ENCODE measurements at regions not wholly inside any gene's neighbourhood (a gene's known extent, or its start where the extent isn't known, plus 50 kb on each side); places are given as distances from the start of the nearest gene placed in this dataset.

GRCh38 chr12:87836190-87836589, 193.0 kb downstream of the C12orf50 start:
- DNase-seq, result no peak

- no peak for DNase-seq
These were observed 200.7 kb downstream of the C12orf50 start for GRCh38 chr12:87828382-87828973.

GRCh38 chr12:87827638-87828264, 201.4 kb downstream of the C12orf50 start:
- DNase-seq, result no peak

- no peak for DNase-seq
These were observed 206.3 kb downstream of the C12orf50 start for GRCh38 chr12:87822923-87823322.

GRCh38 chr12:87820524-87821202, 208.5 kb downstream of the C12orf50 start:
- DNase-seq, result no peak

GRCh38 chr12:87818441-87818840, 210.8 kb downstream of the C12orf50 start:
- DNase-seq, result no peak

- DNase-seq, result peak; percentile 53
These were observed 213.2 kb downstream of the C12orf50 start for GRCh38 chr12:87815771-87816585.

DNA sequence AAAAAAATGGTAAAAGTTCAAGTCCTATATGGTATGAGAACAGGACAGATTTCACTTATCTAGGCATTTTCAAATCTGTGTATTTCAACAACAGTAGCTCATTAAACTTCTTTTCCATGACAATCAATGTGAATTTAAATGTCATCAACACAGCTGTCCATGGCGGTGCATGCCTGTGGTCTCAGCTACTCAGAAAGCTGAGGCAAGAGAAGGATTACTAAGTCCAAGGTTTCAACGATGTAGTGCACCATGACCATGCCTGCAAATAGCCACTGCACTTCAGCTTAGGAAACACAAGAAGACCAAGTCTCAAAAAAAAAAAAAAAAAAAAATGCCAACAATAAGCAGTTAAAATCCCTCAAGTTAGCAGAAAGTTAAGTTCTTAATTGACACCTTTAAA, 214.6 kb downstream of the C12orf50 start:
- DNase-seq, result no peak

DNA sequence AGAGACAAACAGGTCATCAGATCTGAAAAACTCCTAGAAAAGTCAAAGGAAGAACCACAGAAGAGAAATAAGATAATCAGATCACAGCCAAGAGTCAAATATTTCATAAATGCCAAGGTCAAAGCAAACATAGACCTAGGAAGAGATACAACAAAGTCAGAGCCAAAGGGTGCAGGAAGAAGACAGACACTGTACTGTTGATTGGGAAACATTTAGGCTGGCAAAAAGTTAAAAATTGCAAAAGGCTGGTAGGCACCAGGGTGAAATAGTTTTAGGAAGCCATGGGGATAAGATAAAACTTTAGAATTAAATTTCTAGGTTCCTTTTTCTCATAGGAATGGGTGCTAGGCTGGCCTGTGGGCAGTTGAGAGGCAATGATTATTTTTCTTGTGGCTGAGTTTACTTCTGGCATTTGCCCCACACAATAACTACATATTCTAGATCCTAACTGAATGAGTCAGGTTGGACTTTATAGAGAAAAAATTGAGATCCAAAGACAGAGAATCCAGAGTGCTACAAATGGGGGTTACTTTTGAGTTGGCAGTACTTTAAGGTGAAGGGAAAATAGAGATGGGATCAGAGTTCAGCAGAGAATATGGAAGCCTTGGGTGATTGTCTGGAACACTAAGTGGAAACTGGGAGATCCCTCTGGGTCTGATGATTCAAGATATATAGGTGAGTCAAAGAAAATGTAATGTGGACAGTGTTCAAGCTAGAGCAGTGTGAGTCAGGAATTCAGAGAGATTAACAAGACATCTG, 215.5 kb downstream of the C12orf50 start:
- DNase-seq, result no peak

- DNase-seq, result no peak
These were observed 216.5 kb downstream of the C12orf50 start for GRCh38 chr12:87812681-87813080.

GRCh38 chr12:87812030-87812429, 217.2 kb downstream of the C12orf50 start:
- no peak for DNase-seq

- DNase-seq, result no peak
These were observed 219.3 kb downstream of the C12orf50 start for GRCh38 chr12:87809916-87810315.

GRCh38 chr12:87807086-87807485, 222.1 kb downstream of the C12orf50 start:
- peak; percentile 11 for DNase-seq

- no peak for DNase-seq
These were observed 222.9 kb downstream of the C12orf50 start for GRCh38 chr12:87806310-87806709.

GRCh38 chr12:87804386-87804785, 224.8 kb downstream of the C12orf50 start:
- DNase-seq, result peak; percentile 83

- no peak for DNase-seq
These were observed 226.5 kb downstream of the C12orf50 start for GRCh38 chr12:87802721-87803011.

- DNase-seq, result no peak
These were observed 227.1 kb downstream of the C12orf50 start for GRCh38 chr12:87801860-87802720.

- DNase-seq, result no peak
These were observed 232.2 kb downstream of the C12orf50 start for GRCh38 chr12:87796961-87797516.

GRCh38 chr12:87795555-87795954, 233.6 kb downstream of the C12orf50 start:
- DNase-seq, result no peak

GRCh38 chr12:87794854-87795253, 234.3 kb downstream of the C12orf50 start:
- no peak for DNase-seq

DNA sequence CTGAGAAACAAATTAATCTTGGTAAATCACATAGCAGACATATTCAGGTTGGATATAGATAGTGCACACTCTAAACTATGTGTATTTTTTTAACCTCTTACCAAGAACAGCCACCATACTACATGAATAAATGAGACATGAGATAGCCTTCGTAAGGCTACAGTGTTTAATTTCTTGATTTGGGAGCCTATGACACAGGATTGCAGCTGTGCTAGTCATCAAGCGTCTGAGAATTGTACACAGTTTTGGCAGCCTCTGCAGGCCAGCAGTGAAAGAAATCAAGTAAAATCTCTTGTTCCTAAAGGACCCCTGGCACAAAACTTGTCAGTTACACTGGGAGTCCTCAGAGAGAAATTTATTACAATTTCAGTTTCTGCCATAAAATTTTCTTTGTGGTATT, 236.1 kb downstream of the C12orf50 start:
- no peak for DNase-seq

- no peak for DNase-seq
These were observed 244.9 kb downstream of the C12orf50 start for GRCh38 chr12:87784350-87784749.

All from NCI-H2171 treated with DMSO at 0.1 percent for 48 hours (cell line).